ENCODE measurements at regions not wholly inside any gene's neighbourhood (a gene's known extent, or its start where the extent isn't known, plus 50 kb on each side); places are given as distances from the start of the nearest gene placed in this dataset.
A peak's percentile ranks its signal among the peaks of the same experiment; 100 is the strongest.

DNA sequence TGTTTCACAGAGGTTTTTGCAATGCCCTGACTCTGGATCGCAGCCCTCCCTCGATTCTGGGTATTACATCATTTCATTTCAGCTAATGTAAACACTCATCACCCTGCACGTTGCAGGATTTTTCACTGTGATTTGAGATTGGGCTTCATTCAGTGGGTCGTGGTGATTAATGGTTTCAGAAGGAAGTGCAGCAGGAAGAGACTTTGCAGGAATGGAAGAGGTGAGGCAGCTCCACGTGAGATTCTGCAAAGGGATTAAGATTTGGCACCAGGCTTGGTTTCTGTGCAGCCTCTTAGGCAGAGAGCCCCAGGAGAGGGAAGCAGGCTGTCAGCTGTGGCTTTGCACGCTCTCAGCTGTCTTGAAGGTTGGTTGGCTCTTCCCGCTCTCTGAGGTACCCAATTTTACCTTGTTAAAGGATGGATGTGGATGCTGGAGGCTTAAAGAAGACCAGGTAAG is 95.2 kb downstream of the PLCE1 start:
- peaks cover 7 to 10% of the 10 kb centered on the region in 2 experiments; a peak in 2 of 4 replicates for H3K4me1 ChIP-seq (ENCODE audit: control insufficient read depth in 1 of 2, insufficient read depth in 2 of 2, low read depth in 1 of 2, low read length in 1 of 2)
- H3K9me2 ChIP-seq, result no peaks in the 10 kb centered on the region
- H4K20me1 ChIP-seq (ENCODE audit: insufficient read depth), result no peaks in the 10 kb centered on the region
- H3F3A ChIP-seq (replicated peaks; ENCODE audit: insufficient read depth), result peaks cover 3% of the 10 kb centered on the region
- peak overlapping the region in 1 of 2 experiments; percentile 14; a peak in 1 of 4 replicates for H3K4me3 ChIP-seq (ENCODE audit: low read depth in 2 of 2, low read length in 1 of 2)
- H2AFZ ChIP-seq (ENCODE audit: low read depth), result peak overlapping the region; percentile 56; the same call in 1 of the 2 replicates
- WGBS (ENCODE audit: low lambda C conversion rate), result 38% methylated on average over 7 of the region's 7 CpGs
- no peaks in the 10 kb centered on the region for H3K79me2 ChIP-seq (ENCODE audit: insufficient read depth)
- peak overlapping the region; percentile 54 for H3K4me2 ChIP-seq
- CTCF ChIA-PET, result interaction anchor here (1.9 kb wide), 1 partner anchor 231 kb away, joined by 5 read pairs; no protein-coding TSS in a partner anchor
- H3K36me3 ChIP-seq (replicated peaks in 1 of 2; ENCODE audit: control insufficient read depth in 1 of 2, insufficient read depth in 2 of 2, low read length in 1 of 2), result no peaks in the 10 kb centered on the region
- peak overlapping the region; percentile 5; the same call in 1 of the 2 replicates for H3K9ac ChIP-seq
- POLR2A ChIA-PET, result no interaction called here
- H3K9me3 ChIP-seq, result no peaks in the 10 kb centered on the region
- TF ChIP-seq FOXJ3 (CRISPR knock-in tag; IDR thresholded peaks at IDR 0.05) (no peak), RFX5 (IDR thresholded peaks at IDR 0.05; ENCODE audit: low read length) (no peak), YY1 (IDR thresholded peaks at IDR 0.05; ENCODE audit: low read depth) (no peak), SIN3A (IDR thresholded peaks at IDR 0.05; ENCODE audit: borderline replicate concordance, low read depth, low read length) (no peak), TEAD4 (IDR thresholded peaks at IDR 0.05; ENCODE audit: borderline replicate concordance, insufficient read depth) (no peak), NFIC (IDR thresholded peaks at IDR 0.05; ENCODE audit: borderline replicate concordance) (peak; percentile 20; the same call in 1 of the 2 replicates)
- TF ChIP-seq, protein P1, sequence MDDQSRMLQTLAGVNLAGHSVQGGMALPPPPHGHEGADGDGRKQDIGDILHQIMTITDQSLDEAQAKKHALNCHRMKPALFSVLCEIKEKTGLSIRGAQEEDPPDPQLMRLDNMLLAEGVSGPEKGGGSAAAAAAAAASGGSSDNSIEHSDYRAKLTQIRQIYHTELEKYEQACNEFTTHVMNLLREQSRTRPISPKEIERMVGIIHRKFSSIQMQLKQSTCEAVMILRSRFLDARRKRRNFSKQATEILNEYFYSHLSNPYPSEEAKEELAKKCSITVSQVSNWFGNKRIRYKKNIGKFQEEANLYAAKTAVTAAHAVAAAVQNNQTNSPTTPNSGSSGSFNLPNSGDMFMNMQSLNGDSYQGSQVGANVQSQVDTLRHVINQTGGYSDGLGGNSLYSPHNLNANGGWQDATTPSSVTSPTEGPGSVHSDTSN (IDR thresholded peaks at IDR 0.05), result peak; percentile 14; the same call in 1 of the 2 replicates
- no peaks in the 10 kb centered on the region for H3K27me3 ChIP-seq (ENCODE audit: insufficient read depth)
- no peak for DNase-seq
- no peak overlapping the region for H3K27ac ChIP-seq (ENCODE audit: low read depth in 2 of 2, low read length in 1 of 2)

DNA sequence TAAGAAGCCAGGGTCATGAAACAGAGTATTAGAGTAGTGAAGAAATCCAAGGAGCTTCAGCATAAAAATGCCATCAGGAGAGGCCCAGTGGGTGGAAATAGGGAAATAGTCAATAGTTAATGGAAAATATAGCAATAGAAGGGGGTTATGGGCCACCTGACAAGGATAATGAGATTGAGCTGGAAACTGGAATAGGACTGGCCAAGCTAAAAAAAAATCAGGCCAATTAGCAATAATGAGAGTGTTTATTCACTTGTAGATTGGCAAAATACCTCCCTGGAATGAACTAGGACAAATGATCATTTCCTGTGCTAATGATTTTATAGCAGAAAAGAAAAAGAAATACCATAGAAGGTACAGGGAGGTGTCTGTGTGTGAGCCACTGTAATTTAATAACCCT is 97.9 kb downstream of the PLCE1 start:
- ChIA-PET CTCF (interaction anchor here (1.1 to 1.7 kb wide), 2 partner anchors 11 to 15 kb away, joined by 3 to 4 read pairs; no protein-coding TSS in a partner anchor), POLR2A (no interaction called here)
- H3K9me3 ChIP-seq, result no peaks in the 10 kb centered on the region
- H3K4me3 ChIP-seq (ENCODE audit: low read depth in 2 of 2, low read length in 1 of 2), result no peak overlapping the region
- peaks cover 3% of the 10 kb centered on the region for H3F3A ChIP-seq (replicated peaks; ENCODE audit: insufficient read depth)
- no peak overlapping the region for H3K4me2 ChIP-seq
- no peaks in the 10 kb centered on the region for H3K79me2 ChIP-seq (ENCODE audit: insufficient read depth)
- TF ChIP-seq TAF1 (IDR thresholded peaks at IDR 0.05; ENCODE audit: borderline replicate concordance, low read depth, low read length), result no peak
- TF ChIP-seq, protein P2, sequence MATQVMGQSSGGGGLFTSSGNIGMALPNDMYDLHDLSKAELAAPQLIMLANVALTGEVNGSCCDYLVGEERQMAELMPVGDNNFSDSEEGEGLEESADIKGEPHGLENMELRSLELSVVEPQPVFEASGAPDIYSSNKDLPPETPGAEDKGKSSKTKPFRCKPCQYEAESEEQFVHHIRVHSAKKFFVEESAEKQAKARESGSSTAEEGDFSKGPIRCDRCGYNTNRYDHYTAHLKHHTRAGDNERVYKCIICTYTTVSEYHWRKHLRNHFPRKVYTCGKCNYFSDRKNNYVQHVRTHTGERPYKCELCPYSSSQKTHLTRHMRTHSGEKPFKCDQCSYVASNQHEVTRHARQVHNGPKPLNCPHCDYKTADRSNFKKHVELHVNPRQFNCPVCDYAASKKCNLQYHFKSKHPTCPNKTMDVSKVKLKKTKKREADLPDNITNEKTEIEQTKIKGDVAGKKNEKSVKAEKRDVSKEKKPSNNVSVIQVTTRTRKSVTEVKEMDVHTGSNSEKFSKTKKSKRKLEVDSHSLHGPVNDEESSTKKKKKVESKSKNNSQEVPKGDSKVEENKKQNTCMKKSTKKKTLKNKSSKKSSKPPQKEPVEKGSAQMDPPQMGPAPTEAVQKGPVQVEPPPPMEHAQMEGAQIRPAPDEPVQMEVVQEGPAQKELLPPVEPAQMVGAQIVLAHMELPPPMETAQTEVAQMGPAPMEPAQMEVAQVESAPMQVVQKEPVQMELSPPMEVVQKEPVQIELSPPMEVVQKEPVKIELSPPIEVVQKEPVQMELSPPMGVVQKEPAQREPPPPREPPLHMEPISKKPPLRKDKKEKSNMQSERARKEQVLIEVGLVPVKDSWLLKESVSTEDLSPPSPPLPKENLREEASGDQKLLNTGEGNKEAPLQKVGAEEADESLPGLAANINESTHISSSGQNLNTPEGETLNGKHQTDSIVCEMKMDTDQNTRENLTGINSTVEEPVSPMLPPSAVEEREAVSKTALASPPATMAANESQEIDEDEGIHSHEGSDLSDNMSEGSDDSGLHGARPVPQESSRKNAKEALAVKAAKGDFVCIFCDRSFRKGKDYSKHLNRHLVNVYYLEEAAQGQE (IDR thresholded peaks at IDR 0.05; ENCODE audit: low read depth, low read length), result no peak
- no peak for TF ChIP-seq GATA2 (CRISPR knock-in tag; IDR thresholded peaks at IDR 0.05)
- no peak for TF ChIP-seq RXRA (IDR thresholded peaks at IDR 0.05; ENCODE audit: borderline replicate concordance, low read depth)
- TF ChIP-seq, protein P1 (IDR thresholded peaks at IDR 0.05), result no peak
- no peak for TF ChIP-seq RCOR1 (IDR thresholded peaks at IDR 0.05; ENCODE audit: low read length)
- TF ChIP-seq TCF12 (IDR thresholded peaks at IDR 0.05), result no peak
- TF ChIP-seq MXI1 (IDR thresholded peaks at IDR 0.05; ENCODE audit: low read depth, low read length), result no peak
- TF ChIP-seq, protein P3, sequence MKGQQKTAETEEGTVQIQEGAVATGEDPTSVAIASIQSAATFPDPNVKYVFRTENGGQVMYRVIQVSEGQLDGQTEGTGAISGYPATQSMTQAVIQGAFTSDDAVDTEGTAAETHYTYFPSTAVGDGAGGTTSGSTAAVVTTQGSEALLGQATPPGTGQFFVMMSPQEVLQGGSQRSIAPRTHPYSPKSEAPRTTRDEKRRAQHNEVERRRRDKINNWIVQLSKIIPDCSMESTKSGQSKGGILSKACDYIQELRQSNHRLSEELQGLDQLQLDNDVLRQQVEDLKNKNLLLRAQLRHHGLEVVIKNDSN (IDR thresholded peaks at IDR 0.05; ENCODE audit: borderline replicate concordance, low read depth), result no peak
- TF ChIP-seq NRF1 (IDR thresholded peaks at IDR 0.05; ENCODE audit: low read depth, low read length), result no peak
- TF ChIP-seq ELF1 (IDR thresholded peaks at IDR 0.05), result no peak
- no peak overlapping the region for H3K9ac ChIP-seq
- H3K27me3 ChIP-seq (ENCODE audit: insufficient read depth), result no peaks in the 10 kb centered on the region
- no peaks in the 10 kb centered on the region for H3K36me3 ChIP-seq (replicated peaks in 1 of 2; ENCODE audit: control insufficient read depth in 1 of 2, insufficient read depth in 2 of 2, low read length in 1 of 2)
- no peak overlapping the region for H2AFZ ChIP-seq (ENCODE audit: low read depth)
- H4K20me1 ChIP-seq (ENCODE audit: insufficient read depth), result no peaks in the 10 kb centered on the region
- no peak overlapping the region for H3K27ac ChIP-seq (ENCODE audit: low read depth in 2 of 2, low read length in 1 of 2)
- no peaks in the 10 kb centered on the region for H3K9me2 ChIP-seq
- no peak for DNase-seq
- peaks cover 6 to 7% of the 10 kb centered on the region in 2 experiments; a peak in 2 of 4 replicates for H3K4me1 ChIP-seq (ENCODE audit: control insufficient read depth in 1 of 2, insufficient read depth in 2 of 2, low read depth in 1 of 2, low read length in 1 of 2)
